WI38 (cell line): ENCODE measurements at regions not wholly inside any gene's neighbourhood (a gene's known extent, or its start where the extent isn't known, plus 50 kb on each side); places are given as distances from the start of the nearest gene placed in this dataset.

Experiments used
- H3K4me3 ChIP-seq: 2 replicates; pipeline ENCODE4 v1.5.1; 2011; ENCODE audit warnings: low read depth, mild to moderate bottlenecking, control low read depth, low read length
- TF ChIP-seq, protein P1 (sequence below): IDR thresholded peaks from 2 replicates; pipeline ENCODE4 v1.5.1; 2012; ENCODE audit warnings: low read depth, mild to moderate bottlenecking, control low read depth, low read length

DNA sequence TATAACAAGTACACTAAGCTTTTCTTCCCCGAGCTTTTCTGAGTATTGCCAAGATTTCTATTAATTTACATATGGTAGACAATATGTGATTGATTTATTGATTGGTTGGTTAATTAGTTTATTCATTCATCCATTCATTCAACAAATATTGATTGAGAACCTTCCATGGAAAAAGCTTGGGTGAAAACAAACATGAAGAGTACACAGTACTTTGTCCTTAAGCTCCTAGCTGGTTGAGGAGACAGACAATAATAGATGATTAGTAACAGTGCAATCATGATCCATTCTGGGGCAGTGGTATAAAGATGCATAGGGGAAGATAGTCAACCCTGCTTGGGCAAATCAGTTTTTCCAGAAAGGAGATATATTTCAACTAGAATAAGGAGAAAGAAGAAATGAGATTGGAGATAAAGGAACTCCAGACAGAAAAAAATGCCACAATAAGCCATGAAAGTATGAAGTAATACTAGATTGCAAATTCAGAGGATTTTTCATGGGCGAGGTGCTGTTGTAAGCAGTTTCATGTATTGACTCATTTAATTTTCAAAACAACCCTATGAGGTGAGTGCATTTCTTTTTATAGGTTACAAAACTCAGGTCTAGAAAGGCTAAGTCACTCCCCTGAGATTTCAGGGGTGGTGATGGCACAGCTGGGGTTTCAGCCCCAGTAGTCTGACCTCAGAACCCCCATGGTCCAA lies 129.5 kb downstream of the RND3 start:
- TF ChIP-seq, protein P1, sequence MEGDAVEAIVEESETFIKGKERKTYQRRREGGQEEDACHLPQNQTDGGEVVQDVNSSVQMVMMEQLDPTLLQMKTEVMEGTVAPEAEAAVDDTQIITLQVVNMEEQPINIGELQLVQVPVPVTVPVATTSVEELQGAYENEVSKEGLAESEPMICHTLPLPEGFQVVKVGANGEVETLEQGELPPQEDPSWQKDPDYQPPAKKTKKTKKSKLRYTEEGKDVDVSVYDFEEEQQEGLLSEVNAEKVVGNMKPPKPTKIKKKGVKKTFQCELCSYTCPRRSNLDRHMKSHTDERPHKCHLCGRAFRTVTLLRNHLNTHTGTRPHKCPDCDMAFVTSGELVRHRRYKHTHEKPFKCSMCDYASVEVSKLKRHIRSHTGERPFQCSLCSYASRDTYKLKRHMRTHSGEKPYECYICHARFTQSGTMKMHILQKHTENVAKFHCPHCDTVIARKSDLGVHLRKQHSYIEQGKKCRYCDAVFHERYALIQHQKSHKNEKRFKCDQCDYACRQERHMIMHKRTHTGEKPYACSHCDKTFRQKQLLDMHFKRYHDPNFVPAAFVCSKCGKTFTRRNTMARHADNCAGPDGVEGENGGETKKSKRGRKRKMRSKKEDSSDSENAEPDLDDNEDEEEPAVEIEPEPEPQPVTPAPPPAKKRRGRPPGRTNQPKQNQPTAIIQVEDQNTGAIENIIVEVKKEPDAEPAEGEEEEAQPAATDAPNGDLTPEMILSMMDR: no peak
- H3K4me3 ChIP-seq: no peak overlapping the region

GRCh38 chr2:150355440-150355839 lies 132.0 kb downstream of the RND3 start:
- TF ChIP-seq, protein P1: no peak

DNA sequence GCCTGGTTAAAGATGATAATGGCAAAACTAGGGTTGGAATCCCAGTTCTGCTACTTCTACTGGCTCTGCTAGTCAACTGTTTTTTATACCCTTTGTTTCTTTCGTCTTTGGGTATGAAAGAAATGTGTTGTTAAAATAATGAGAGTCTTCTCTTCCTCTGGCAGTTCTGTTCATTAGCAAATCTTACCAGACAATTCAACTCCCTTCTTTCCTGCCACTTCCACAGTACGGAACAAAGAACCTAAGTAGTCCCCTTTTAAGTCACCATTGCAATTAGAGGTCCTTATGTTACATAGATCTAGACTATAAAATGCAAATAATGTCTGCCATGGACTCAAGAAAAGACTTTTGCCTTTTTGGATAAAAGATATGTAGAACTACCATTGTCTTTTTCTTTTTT lies 134.1 kb downstream of the RND3 start:
- TF ChIP-seq, protein P1: no peak
- H3K4me3 ChIP-seq: no peak overlapping the region

More at GRCh38 chr2:150355440-150355839, 132.0 kb downstream of the RND3 start:
- H3K4me3 ChIP-seq: no peak overlapping the region

GRCh38 chr2:150351922-150352321 lies 135.5 kb downstream of the RND3 start:
- H3K4me3 ChIP-seq: no peak overlapping the region
- TF ChIP-seq, protein P1: no peak

DNA sequence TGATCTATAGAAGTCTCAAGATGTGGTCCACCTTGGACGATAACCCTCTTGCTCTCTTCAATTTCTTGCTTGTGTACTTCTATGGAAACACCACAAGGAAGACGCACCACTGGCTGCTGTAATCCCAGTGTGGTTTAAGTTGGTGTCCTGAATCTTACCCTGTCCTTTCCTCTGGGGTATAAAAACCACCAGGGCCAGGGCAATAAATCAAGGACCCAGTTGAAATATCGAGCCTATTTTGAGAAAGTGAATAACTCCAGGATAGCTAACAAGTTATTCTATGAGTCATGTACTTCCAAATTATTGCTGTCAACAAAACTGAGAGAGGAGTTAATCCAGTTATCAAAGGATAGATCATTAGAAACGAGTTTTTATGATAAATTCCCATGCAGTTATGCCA lies 137.0 kb downstream of the RND3 start:
- TF ChIP-seq, protein P1: no peak
- H3K4me3 ChIP-seq: no peak overlapping the region

- TF ChIP-seq, protein P1: no peak
- no peak overlapping the region for H3K4me3 ChIP-seq
These were observed 140.7 kb downstream of the RND3 start for GRCh38 chr2:150346806-150347205.

DNA sequence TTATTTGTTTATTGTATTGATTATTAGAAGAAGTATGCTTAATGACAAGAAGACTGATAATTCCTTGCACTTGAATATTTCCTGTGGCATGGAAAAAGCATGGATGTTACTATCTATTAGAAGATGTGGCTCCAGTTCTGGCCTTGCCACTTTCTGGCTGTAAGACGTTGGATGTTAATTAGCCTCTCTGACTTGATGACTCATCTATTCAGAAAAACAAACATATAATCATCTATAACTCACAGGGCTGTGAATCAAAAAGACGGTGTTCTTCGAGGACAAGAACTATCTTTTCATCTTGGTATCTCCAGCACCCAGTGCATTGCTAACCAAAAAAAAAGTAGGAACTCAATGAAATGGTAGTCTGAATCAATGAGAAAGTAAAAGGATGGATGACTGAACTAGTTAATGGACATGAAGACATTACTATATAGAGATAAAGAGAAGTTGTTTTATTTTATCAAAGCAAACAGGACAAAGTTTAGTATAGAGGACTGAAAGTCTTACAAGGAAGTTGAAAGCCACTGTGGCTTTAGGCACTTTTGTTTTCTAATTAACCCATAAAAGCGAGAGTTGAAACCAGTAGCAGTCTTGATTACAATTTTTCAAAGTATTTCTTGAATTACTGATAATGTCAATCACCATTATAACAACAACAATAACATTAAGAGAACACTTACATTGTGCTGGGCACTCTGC lies 145.3 kb downstream of the RND3 start:
- TF ChIP-seq, protein P1: no peak
- H3K4me3 ChIP-seq: no peak overlapping the region
